Uterus (tissue), 2 donors: ENCODE measurements at regions not wholly inside any gene's neighbourhood (a gene's known extent, or its start where the extent isn't known, plus 50 kb on each side); places are given as distances from the start of the nearest gene placed in this dataset.

Source experiments
- CTCF ChIP-seq, 4 experiments: fragments of 200-600 bp in 2 of 4; fragments of 450-650 bp in 2 of 4; sonication (generic) in 2 of 4; IDR thresholded peaks; one replicate each; pipeline ENCODE4 v1.5.1; 2016 to 2019; ENCODE audit warnings: antibody characterized with exemption in 4 of 4, mild to moderate bottlenecking in 2 of 4, moderate library complexity in 1 of 4
- POLR2A ChIP-seq, 2 donors: fragments of 450-650 bp; IDR thresholded peaks; one replicate each; pipeline ENCODE4 v1.6.1; 2016; ENCODE audit warnings: antibody characterized with exemption in 2 of 2, mild to moderate bottlenecking in 1 of 2, moderate library complexity in 1 of 2

- TF ChIP-seq CTCF (IDR thresholded peaks at IDR 0.05) (no peak), POLR2A (IDR thresholded peaks at IDR 0.05) (no peak)
Measured at GRCh38 chr12:42944516-42944915, 355.0 kb upstream of the PRICKLE1 start.
